ENCODE measurements at regions not wholly inside any gene's neighbourhood (a gene's known extent, or its start where the extent isn't known, plus 50 kb on each side); places are given as distances from the start of the nearest gene placed in this dataset.

DNA sequence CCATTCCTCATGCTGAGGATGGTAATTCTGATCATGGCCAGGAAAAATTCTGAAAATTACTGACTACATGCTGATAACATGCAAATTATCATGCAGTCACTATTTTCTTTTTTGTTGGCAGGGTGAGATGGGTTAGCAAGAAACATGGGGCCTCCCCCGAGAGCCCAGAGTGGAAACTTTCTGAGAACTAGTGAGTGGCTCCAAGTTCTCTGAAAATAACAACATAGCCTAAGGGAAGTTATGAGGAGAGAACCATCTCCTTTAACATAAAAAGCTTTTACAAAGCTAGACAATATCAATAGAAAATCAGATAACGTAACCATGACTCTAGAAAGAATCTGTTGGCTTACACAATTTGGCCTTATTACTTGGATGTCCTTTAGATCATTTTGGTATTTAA, 254.2 kb downstream of the PLOD2 start:
- TF ChIP-seq CTCF (conservative IDR thresholded peaks at IDR 0.05 in 1 of 2, IDR thresholded peaks at IDR 0.05 in 1 of 2; ENCODE audit: low read depth in 1 of 2, low read length in 2 of 2) (no peak), EZH2 (IDR thresholded peaks at IDR 0.05; ENCODE audit: low read length, missing control alignments) (no peak)
